H1 (cell line): ENCODE measurements at regions not wholly inside any gene's neighbourhood (a gene's known extent, or its start where the extent isn't known, plus 50 kb on each side); places are given as distances from the start of the nearest gene placed in this dataset.

Source experiments
- EZH2 ChIP-seq: fragments of 200-600 bp; sonication (generic); IDR thresholded peaks from 2 replicates; pipeline ENCODE4 v1.7.1; 2012; ENCODE audit warnings: low read depth, mild to moderate bottlenecking, moderate library complexity, low read length, inconsistent platforms; ENCODE audit not compliant: severe bottlenecking

- TF ChIP-seq EZH2: no peak
- TF ChIP-seq, all 59 proteins: peak for 0
Observed at GRCh38 chr22:46045459-46046298, 68.7 kb upstream of the WNT7B start (continued).
